Tongue (tissue), 1 donor: ENCODE measurements at regions not wholly inside any gene's neighbourhood (a gene's known extent, or its start where the extent isn't known, plus 50 kb on each side); places are given as distances from the start of the nearest gene placed in this dataset.

Source experiments
- DNase-seq: peaks from one replicate; pipeline ENCODE4 v3.0.0-alpha.2; 2015

DNA sequence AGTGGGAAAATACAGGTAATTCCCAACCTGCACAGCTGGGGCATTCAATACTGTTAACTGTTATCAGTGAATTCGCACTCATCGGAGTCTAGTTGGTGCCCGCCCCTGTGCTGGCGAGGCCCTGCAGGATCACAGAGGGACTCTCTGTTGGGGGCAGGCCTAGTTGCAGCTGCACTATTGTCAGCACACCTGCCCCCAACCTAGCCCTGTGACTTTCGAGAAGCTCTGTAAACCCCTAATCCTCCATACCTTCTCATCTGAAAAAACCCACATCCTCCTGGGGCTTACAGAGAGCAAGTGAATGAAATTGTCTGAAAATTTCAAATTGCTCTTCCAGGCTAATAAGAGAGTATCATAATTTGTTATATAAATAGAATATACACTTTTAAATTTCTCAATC is 132.2 kb upstream of the NUDT4 start:
- DNase-seq = no peak

- DNase-seq = peak; percentile 46
These were observed 130.3 kb upstream of the NUDT4 start for GRCh38 chr12:93247313-93247991.

DNA sequence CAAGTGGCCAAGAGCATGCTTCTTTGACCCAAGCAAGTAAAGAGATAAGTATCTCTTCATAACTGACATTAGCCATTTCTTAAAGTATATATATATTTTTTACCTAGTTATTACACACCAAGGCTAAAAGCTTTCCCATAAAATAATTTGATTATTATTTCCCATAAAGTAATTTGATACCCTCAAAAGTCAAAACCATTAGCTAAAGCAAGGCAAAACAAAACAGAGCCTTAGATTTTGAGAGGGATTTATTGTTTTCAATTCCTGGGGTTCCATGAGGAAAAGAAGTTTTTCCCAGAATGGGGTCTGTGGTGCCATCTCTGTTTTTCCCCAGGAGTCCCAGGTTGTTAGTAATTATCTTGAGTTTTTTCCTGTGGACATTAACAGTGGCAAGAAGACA is 125.5 kb upstream of the NUDT4 start:
- no peak for DNase-seq

GRCh38 chr12:93254911-93255310 is 122.8 kb upstream of the NUDT4 start:
- DNase-seq = no peak

GRCh38 chr12:93256256-93256969 is 121.3 kb upstream of the NUDT4 start:
- no peak for DNase-seq

GRCh38 chr12:93261505-93262094 is 116.1 kb upstream of the NUDT4 start:
- no peak for DNase-seq

DNA sequence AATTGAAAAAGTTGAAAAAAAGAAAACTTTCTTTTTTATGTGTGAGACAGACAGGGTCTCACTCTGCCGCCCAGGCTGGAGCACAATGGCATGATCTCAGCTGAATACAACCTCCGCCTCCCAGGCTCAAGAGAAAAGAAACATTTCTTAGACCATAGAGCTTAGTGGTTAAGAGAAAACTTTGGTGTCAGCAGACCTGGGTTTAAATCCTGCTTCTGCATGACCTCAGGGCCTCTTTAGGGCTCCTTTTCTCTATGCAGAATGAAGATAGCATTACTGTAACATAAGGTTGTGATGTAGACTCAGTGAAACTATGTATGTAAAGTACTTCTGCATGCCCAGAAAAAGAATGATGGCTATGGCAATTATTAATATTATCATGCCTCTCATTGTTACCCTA is 104.7 kb upstream of the NUDT4 start:
- DNase-seq = no peak

DNA sequence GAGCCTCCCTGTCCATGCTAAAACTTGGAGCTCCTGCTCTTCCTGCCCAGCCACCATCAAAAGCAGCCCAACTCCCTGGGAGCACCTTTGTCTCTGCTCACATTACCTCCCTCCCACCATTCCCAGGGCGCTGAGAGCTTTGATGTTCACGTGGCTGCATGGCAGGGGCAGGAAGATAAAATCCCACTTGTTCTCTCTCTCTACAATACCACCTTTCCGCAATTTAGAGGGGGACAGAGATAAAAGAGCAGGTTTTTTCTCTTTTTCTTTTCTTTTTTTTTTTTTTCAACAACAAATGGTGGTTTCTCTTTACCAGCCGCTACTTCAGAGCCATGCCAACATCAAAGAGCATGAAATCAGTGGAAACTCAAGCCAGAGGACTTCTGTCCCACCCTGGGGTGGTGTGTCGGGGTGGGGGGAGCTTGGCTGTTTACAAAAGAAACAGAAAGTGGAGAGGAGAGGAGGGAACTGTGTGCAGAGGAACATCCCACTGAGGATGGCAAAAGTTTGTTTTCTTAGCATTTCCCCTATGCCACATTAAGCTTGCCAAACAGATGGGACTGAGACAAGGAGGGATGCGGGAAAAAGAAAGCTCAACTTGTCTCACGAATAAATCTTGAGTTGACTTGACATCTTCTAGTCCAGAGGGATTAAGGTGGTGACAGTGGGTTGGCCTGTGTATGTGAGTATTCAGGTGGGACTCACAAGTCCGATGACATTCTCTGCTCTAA is 103.7 kb upstream of the NUDT4 start:
- peak; percentile 12 for DNase-seq

GRCh38 chr12:93274937-93275336 is 102.8 kb upstream of the NUDT4 start:
- no peak for DNase-seq

- no peak for DNase-seq
These were observed 102.1 kb upstream of the NUDT4 start for GRCh38 chr12:93275589-93275988.

DNA sequence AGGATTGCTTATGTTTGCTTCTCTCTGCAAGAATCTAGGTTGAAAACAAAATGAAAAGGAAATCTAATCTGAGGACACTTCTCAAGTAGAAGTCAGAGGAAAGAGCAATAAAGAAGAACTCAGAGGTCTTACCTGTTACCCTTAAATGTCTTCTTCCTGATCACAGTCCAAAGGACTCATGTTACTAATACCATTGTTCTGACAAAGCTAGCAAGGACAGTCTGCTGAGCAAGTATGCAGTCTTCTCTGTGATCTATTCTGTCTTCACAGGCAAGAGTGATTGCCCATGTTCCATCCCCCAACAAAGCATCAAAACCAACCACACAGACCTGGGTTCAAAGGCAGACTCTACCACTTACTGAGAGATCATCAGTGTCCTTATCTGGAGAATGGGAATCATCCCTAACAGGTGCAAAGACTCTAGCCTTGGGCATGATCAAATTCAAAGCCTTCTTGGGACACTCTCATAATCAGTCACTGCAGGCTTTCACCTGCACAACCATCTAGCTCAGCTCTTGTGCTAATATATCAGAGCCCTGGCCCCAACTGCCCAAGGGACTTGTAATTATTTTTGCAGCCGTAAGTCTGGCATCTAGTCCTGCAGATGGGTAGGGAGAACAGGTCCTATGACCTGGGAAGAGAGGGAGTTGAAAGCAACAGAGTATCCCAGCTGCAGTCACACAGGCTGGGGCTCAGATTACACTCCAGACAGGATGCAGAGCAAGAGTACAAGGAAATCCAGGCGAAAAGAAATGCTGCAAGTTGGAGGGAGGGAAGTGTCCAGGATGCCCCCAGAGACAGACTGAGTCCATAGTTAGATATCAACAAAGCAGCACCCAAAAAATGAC is 97.9 kb upstream of the NUDT4 start:
- peak; percentile 24 for DNase-seq

DNA sequence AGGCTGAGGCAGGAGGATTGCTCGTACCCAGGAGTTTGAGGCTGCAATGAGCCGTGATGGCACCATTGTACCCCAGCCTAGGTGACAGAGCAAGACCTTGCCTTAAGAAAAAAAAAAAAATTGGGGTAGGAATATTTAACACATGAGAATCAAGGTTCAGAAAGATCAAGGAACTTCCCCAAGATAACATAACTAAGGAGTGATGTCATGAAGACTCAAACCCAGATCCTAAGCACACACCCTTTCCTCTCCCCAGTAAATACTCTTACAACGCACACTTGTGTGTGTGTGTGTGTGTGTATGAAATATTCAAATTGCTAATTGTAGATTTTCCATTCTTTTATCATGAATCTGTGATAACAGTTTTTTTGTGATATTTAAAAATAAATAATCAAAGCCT is 90.6 kb upstream of the NUDT4 start:
- DNase-seq = no peak

- DNase-seq = no peak
These were observed 89.1 kb upstream of the NUDT4 start for GRCh38 chr12:93288626-93289025.

GRCh38 chr12:93290391-93290790 is 87.3 kb upstream of the NUDT4 start:
- DNase-seq = no peak

GRCh38 chr12:93292213-93292612 is 85.5 kb upstream of the NUDT4 start:
- DNase-seq = no peak

GRCh38 chr12:93292731-93293566 is 84.8 kb upstream of the NUDT4 start:
- no peak for DNase-seq

DNA sequence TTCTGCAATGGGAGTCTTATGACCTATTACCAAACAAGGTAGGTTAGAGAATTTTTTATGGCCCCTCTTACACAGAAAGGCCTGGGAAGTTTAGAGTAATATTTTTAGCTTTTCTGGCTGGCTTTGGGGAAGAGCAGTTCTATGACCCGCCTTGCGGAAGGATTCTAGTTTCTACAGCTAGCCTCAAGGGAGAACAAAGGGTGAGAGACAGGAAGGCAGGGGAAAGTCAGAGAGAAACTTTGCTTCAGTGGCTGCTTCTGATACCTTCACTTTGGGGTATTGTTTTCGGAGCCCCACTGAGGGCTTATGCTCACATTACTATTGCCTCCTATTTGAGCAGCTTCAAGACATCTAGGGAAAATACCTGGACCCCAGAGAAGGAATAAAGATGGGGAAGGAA is 80.7 kb upstream of the NUDT4 start:
- no peak for DNase-seq

GRCh38 chr12:93297536-93297935 is 80.2 kb upstream of the NUDT4 start:
- no peak for DNase-seq

DNA sequence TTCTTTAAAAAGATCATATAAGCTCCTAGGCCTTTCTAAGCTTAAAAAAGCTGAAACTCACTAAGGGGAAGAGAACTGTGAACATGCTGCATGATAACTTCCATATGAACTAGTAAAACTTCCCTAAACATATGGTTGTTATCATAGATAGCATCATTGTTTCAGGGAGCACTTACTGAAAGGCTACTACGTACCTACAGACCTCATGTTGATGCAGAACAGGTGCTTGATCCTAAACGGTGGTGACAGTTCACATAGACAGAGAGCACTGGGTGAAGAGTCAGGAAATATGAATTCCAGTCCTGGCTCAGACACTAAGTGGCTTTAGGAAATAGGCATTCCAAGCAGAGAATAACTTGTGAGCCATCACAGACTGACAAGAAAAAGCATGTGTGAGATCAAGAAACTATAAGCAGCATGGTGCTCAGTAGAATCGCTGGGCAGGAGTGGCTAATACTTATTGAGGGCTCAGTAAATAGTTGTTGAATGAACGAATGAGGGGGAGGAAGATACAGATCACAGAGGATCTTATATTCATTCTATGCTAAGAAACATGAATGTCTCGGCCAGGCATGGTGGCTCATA is 78.4 kb upstream of the NUDT4 start:
- DNase-seq = peak; percentile 24

GRCh38 chr12:93300611-93301021 is 77.1 kb upstream of the NUDT4 start:
- peak; percentile 14 for DNase-seq
